SJCRH30 (cell line): ENCODE measurements at regions not wholly inside any gene's neighbourhood (a gene's known extent, or its start where the extent isn't known, plus 50 kb on each side); places are given as distances from the start of the nearest gene placed in this dataset.
"Not testable (repeated sequence)": the region's sequence is repeated elsewhere in the genome, so short reads cannot be mapped to it uniquely, and the experiment has no call there.

Experiments used
- DNase-seq, 2 experiments: peaks; one replicate each; pipeline ENCODE4 v3.0.0-alpha.2; 2015 to 2020
- H3K27ac ChIP-seq: fragments of 250-450 bp; sonication (Bioruptor Pico); 2 replicates; pipeline ENCODE4 v1.5.1; 2020; ENCODE audit warnings: mild to moderate bottlenecking, moderate library complexity
- H3K27me3 ChIP-seq: fragments of 250-450 bp; sonication (Bioruptor Pico); 2 replicates; pipeline ENCODE4 v1.5.1; 2020; ENCODE audit warnings: mild to moderate bottlenecking, moderate library complexity
- H3K36me3 ChIP-seq: fragments of 250-450 bp; sonication (Bioruptor Pico); 2 replicates; pipeline ENCODE4 v1.5.1; 2020; ENCODE audit warnings: mild to moderate bottlenecking, moderate library complexity
- H3K4me1 ChIP-seq: fragments of 250-450 bp; sonication (Bioruptor Pico); 2 replicates; pipeline ENCODE4 v1.5.1; 2020; ENCODE audit warnings: mild to moderate bottlenecking, moderate library complexity
- H3K4me3 ChIP-seq: fragments of 250-450 bp; sonication (Bioruptor Pico); 2 replicates; pipeline ENCODE4 v1.5.1; 2020; ENCODE audit warnings: mild to moderate bottlenecking, moderate library complexity
- H3K9me3 ChIP-seq: fragments of 250-450 bp; sonication (Bioruptor Pico); replicated peaks from 2 replicates; pipeline ENCODE4 v1.5.1; 2020; ENCODE audit warnings: mild to moderate bottlenecking, moderate library complexity

DNA sequence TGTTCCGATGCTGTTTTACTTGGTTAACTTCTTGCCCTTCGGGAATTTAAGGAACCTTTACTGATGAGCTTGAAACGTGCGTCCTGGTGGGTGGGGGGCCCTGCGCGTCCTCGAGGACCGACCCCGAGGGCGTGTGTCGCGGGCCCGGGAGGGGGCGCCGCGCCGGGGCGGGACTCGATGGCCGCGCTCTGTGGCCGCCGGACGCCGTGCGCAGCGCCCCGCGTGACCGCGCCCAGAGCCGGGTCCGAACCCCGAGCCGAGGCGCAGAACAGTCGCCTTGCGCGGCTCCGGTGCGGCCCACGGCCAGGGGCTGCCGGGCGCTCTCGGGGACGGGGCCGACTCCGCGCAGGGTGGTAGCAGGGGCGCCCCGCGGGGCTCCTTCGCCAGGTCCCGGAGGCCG is 4053.5 kb upstream of the TPTE start:
- H3K4me3 ChIP-seq, H3K36me3 ChIP-seq, H3K27ac ChIP-seq, DNase-seq, H3K9me3 ChIP-seq, H3K27me3 ChIP-seq, H3K4me1 ChIP-seq: not testable (repeated sequence)

DNA sequence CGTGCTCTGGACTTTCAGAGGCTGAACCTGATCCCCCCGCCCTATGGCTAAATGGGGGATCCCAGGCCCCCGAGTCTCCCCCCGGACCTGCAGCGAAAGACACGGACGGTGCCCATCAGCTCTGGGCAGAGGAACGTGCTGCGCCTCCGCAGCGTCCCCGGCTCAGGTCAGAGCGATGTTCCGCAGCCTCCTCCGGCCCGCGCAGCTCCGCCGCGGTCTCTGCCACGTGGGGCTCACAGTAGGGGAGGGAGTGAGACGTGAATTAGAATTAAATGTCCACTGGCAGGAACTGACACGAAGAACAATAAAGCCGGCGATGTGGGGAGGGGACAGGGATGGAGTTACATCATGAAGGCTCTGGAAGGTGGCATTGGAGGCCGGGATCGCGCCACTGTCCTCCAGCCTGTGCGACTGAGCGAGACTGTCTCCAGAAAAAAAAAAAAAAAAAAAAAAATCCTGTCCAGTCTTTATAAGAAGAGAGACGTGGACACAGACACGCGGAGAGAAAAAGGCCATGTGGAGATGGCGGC is 4053.0 kb upstream of the TPTE start:
- DNase-seq, H3K27ac ChIP-seq, H3K4me1 ChIP-seq, H3K9me3 ChIP-seq, H3K4me3 ChIP-seq, H3K36me3 ChIP-seq, H3K27me3 ChIP-seq: not testable (repeated sequence)

DNA sequence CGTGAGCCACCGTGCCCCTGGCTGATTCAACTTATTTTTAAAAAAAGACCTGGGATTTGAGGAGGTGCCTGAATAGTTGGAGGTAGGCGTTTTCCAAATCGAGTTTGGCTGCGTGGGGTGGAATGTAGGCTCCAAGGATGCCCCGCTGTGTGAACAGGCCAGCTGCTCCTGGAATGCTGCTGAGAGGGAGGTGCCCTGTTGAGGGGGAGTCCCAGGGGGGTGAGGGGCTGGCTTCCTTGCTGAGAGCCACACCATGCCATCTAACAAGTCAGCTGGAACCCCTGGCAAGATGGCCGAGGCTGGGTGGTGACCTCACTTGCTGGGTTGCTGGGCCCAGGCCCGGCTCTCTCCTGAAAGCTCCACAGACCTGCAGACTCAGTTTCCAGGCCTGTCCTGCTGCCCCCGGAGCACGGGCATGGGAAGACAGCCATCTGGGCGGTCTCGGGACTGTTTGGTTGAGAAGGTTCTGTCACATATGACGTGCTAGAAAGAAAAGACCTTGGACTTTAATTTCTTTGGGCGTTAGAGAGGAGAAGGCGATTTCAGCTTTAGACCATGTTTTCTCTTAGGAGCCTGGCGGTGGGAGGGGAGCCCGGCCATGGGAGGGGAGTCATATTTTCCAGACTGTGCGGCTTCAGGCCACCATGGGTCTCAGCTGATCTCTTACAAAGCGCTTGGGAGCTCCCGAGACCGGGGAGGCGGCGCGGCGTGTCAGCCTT is 4047.0 kb upstream of the TPTE start:
- H3K4me3 ChIP-seq, H3K4me1 ChIP-seq, H3K27me3 ChIP-seq: not testable (repeated sequence)

DNA sequence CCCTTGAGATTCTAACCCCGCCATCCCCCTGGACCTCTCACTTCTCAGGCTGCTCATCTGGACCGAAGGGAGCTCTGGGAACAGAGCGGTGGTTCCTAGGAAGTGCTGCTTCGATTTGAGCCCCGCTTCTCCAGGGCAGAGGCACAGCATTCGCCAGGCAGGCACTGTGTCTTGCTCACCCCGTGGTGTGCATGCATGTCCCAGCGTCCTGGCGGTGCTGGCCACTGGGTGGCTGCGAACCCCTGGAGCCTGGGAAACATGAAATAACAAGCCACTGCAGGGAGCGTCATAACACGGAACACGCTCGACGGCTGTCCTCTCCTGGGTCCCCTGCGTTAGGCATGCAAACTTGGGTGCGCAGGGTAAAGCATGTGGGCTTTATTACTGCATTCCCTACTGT is 4040.3 kb upstream of the TPTE start:
- not testable (repeated sequence) for H3K4me3 ChIP-seq, H3K27ac ChIP-seq, DNase-seq, H3K27me3 ChIP-seq, H3K36me3 ChIP-seq, H3K9me3 ChIP-seq, H3K4me1 ChIP-seq

More for the DNA sequence above, 4047.0 kb upstream of the TPTE start:
- DNase-seq, H3K9me3 ChIP-seq, H3K36me3 ChIP-seq, H3K27ac ChIP-seq: not testable (repeated sequence)

DNA sequence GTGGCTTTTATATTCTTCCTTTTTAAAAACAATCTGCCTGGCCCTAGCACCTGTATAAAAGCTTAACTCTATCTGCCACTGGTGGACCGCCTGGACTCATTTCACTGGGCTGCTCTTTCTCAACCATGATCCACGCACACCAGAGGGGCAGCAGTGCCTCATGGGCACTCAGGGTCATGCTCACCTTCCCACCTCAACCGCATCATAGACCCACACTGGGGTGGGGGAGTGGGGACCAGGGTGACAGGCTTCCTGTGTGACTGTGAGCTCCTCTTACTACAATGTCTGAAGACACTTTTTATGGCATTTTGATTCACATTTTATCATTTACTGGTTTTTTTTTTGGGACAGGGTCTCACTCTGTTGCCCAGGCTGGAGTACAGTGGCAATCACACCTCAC is 4038.8 kb upstream of the TPTE start:
- H3K36me3 ChIP-seq, H3K4me1 ChIP-seq, H3K9me3 ChIP-seq, H3K27ac ChIP-seq, DNase-seq, H3K27me3 ChIP-seq, H3K4me3 ChIP-seq: not testable (repeated sequence)

DNA sequence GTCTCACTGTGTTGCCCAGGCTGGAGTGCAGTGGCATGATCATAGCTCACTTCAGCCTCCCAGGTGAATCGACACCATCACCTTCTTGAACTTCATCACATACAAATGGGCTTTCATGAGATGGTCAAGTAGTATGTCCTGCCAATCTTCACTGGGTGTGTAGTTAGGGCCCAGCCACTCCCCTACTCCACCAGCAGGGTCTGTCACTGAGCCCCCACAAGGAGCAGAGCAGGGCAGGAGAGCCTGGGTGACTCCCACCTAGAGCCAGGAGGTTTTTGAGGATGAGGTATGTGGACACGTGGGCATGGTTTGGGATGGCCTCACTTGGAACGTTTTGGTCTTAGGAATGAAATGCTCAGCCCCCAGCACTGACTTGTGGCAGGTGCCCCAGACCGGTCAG is 4037.7 kb upstream of the TPTE start:
- not testable (repeated sequence) for H3K27me3 ChIP-seq, H3K9me3 ChIP-seq, H3K36me3 ChIP-seq, H3K27ac ChIP-seq, DNase-seq, H3K4me3 ChIP-seq, H3K4me1 ChIP-seq

DNA sequence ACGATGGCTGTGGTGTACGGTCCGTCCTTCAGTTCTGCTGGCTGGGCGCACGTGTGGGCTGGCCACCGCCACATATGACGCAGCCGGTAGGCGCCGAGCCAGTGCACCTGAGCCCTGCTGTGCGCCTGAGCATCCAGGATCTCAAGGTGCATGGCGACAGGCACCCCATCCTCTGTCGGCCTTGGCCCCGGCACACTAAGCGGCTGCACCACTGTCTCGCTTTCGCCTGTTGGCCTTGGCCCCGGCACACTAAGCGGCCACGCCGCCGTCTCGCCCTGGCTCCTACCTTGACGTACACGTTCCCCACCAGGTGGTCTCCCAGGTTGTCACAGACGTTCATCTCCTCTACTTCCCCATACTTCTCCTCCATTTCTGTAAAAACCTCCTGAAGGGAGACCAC is 4034.6 kb upstream of the TPTE start:
- not testable (repeated sequence) for H3K36me3 ChIP-seq, H3K27ac ChIP-seq, H3K4me3 ChIP-seq, H3K4me1 ChIP-seq, DNase-seq, H3K27me3 ChIP-seq, H3K9me3 ChIP-seq

DNA sequence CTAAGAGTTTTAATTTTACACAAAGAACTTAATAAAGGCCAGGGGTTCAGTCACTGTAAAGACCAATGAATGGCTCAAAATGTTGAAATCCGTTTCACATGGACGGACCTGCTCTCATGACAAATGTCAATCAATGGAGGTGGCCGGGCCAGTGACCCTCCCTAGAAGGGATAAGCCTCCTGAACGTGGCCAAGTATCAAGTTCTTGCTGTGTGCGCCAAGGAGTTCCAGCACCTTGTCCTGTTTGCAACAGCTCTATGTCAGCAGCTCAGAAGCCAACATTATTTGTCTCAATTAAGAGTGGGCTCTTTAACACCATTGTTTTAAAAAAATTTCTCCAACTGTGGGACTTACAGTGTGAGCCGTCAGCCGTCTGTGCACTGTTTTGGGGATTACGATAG is 4028.7 kb upstream of the TPTE start:
- H3K4me3 ChIP-seq, H3K9me3 ChIP-seq, H3K4me1 ChIP-seq, H3K27ac ChIP-seq, H3K36me3 ChIP-seq, DNase-seq, H3K27me3 ChIP-seq: not testable (repeated sequence)

DNA sequence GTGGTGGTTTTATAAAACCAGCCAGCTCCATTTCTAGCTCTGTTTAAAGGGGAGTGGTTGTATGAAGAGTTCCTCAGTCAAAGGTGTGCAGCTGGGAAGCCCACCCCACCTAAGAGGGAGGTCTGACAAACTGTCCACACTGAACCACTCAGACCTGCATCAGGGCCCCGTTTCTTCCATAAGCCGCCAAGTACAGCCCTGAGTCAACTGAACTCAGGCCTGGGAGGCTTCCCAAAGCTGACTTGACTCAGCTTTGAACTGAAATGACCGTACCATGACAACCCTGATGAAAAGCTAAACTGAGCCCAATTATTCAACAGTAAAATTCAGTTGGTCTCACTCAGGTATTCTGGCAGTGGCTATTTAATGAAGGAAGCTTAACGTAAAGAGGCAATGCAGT is 4027.4 kb upstream of the TPTE start:
- not testable (repeated sequence) for H3K27ac ChIP-seq, H3K9me3 ChIP-seq, DNase-seq, H3K4me1 ChIP-seq, H3K27me3 ChIP-seq, H3K4me3 ChIP-seq, H3K36me3 ChIP-seq

DNA sequence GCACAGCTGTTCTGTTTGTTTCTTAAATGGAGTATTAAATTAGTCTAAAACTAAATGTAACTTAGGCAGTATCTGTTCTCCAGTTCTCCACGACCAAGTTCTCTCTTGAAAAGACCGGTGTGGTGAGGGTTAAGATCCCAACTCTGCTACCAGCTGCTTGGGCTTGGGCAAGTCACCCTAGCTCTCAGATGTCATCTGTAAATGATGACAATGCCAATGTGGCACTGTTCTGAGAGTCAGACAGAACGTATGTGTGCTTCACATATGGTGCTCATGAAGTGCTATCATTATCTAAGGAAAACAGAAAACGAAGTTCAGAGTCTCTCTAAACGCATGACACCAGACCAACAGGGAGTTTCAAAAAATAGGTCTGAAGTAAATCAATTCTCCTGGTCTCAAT is 4025.0 kb upstream of the TPTE start:
- not testable (repeated sequence) for H3K4me3 ChIP-seq, H3K9me3 ChIP-seq, H3K27me3 ChIP-seq, H3K4me1 ChIP-seq, H3K27ac ChIP-seq, H3K36me3 ChIP-seq, DNase-seq

DNA sequence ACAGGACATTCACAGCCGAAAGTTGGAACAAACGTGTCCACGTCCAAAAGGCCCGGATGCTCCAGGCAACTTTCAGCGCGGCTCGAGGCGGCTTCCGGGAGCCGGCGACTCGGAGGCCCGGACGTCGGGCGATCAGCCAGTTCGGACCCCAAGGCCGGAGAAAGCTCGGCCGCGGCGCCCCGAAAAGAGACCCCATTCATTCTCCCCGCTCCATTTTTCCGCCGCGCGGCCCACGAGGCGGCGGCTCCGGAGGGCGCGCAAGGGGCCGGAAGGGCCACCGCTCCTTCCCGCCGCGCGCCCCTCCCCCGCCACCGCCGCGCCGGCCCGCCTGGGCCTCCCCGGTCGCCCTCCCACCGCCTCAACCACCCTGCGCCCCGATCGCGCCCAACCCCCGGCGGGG is 4022.7 kb upstream of the TPTE start:
- not testable (repeated sequence) for H3K4me1 ChIP-seq, H3K9me3 ChIP-seq, DNase-seq, H3K36me3 ChIP-seq, H3K27ac ChIP-seq, H3K27me3 ChIP-seq
- H3K4me3 ChIP-seq, result peak overlapping the region; percentile 49

DNA sequence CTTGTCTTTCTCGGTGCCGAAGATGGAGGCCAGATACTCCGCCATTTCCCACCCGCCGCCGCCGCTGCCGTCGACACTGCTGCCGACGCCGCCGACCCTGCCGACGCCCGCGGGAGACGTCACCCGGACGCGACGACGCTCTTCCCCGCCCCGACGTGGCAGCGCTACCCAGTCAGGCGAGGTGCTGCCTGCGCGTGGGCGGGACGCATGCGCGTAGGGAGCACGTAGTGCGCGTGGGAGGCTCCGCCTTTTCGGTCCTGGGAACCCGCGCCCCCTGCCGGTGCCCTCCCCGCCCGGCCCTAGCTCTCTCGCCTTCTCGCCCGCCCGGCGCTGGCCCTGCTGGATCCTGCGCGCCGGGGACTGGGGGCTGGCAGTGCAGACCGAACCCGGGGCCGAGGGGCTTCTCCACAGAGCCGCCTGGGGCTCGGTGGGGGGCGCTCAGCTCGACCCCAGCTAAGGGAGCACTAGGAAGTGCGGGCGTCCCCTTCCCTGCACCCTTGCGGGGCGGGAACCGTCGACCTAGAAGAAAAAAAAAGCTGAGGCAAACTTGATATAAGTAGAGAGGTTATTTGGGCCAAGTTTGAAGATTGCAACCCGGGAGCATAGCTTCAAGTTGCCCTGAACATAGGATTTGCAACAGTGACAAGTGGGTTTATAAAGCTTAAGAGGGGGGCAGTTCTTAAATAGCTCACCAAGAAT is 4022.1 kb upstream of the TPTE start:
- H3K27ac ChIP-seq, H3K4me3 ChIP-seq, H3K36me3 ChIP-seq, H3K9me3 ChIP-seq, H3K27me3 ChIP-seq, H3K4me1 ChIP-seq: not testable (repeated sequence)
- peak in 1 of 2 experiments; percentile 17 for DNase-seq

DNA sequence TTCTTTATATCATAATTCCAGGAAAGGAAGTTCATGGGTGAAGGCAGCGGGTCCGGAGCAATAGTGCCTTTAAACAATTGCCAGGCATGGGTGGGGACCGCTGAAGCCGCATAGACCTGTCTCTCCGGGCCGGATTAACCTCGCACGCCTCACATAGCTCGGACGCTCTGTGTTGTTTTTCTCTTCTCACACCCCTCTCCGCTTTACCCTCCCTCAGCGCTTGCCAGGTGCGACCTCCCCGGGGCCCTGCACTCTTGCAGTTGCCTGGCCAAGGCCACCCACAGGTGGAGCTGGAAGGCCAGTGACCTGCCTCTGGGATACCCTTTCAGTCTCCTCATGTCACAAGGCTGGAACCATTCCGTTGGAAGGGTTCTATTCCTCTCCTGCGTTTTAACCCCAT is 4021.5 kb upstream of the TPTE start:
- H3K4me1 ChIP-seq, H3K36me3 ChIP-seq, H3K4me3 ChIP-seq, H3K27me3 ChIP-seq, DNase-seq, H3K27ac ChIP-seq, H3K9me3 ChIP-seq: not testable (repeated sequence)

DNA sequence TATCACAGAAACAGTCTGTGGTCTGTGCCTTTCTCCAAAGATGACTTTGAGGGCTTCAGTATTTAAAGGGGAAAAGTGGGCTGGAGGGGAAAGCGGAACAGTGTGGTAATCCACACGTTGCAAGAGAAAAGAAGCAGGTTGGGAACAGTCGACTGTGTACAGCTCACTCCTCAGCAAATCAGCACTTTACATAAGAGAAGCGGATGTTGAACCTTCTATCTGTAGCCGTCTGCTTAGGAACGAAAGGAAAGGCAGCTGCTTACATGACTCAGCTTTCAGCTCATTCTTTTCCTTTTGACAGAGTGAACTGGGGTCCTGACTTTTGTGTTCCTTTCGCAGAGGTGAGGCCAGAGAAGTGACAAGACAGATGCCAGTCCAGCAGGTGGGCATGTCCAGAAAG is 4020.7 kb upstream of the TPTE start:
- H3K27me3 ChIP-seq, H3K9me3 ChIP-seq, H3K4me1 ChIP-seq, H3K27ac ChIP-seq, DNase-seq, H3K4me3 ChIP-seq, H3K36me3 ChIP-seq: not testable (repeated sequence)

DNA sequence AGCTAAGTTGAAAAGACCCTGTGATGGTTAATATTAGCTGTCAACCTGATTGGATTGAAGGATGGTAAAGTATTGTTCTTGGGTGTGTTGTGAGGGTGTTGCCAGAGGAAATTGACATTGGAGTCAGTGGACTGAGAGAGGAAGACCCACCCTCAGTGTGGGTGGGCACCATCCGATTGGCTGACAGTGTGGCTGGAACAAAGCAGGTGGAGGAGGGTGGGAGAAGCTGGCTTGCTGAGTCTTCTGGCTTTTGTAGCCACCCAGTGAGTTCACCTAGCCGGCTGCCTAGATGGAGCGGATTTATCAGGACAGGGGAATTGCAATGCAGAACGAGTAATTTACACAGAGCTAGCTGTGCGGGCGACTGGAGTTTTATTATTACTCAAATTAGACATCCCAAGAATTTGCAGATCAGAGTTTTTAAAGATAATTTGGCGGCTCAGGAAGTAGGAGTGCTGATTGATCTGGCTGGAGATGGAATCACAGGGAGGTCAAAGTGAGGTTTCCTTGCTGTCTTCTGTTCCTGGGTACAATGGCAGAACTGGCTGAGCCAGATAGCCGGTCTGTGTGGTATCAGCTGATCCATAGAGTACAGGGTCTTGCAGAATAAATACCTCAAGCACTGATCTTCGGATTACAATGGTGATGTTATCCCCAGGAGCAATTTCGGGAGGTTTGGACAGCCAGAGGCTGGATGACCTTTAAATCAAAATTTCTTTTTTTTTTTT is 4015.1 kb upstream of the TPTE start:
- not testable (repeated sequence) for DNase-seq, H3K9me3 ChIP-seq, H3K27me3 ChIP-seq, H3K27ac ChIP-seq, H3K4me3 ChIP-seq, H3K4me1 ChIP-seq, H3K36me3 ChIP-seq
